Urinary bladder (tissue), 3 donors: ENCODE measurements at regions not wholly inside any gene's neighbourhood (a gene's known extent, or its start where the extent isn't known, plus 50 kb on each side); places are given as distances from the start of the nearest gene placed in this dataset.

ENCODE experiments used
- DNase-seq: peaks from one replicate; pipeline ENCODE4 v3.0.0-alpha.2; 2015; ENCODE audit errors: extremely low spot score
- H3K27ac ChIP-seq: one replicate; pipeline ENCODE4 v1.5.1; 2013; ENCODE audit warnings: low read depth, mild to moderate bottlenecking, moderate library complexity
- H3K36me3 ChIP-seq: one replicate; pipeline ENCODE4 v1.6.1; 2013; ENCODE audit warnings: mild to moderate bottlenecking, moderate library complexity; ENCODE audit not compliant: insufficient read depth
- H3K4me1 ChIP-seq: one replicate; pipeline ENCODE4 v1.6.1; 2013; ENCODE audit warnings: mild to moderate bottlenecking, moderate library complexity; ENCODE audit not compliant: insufficient read depth
- H3K4me3 ChIP-seq: one replicate; pipeline ENCODE4 v1.5.1; 2013; ENCODE audit warnings: low read depth, low read length
- WGBS: extraction: QIAGEN DNeasy Blood & Tissue Kit; methylation state at CpG from one replicate; pipeline ENCODE4 v1.1.7; 2013; 5-methylcytosine and 5-hydroxymethylcytosine counted together
- donor health status: healthy with polysubstance abuse.
- donor health status: healthy.

DNA sequence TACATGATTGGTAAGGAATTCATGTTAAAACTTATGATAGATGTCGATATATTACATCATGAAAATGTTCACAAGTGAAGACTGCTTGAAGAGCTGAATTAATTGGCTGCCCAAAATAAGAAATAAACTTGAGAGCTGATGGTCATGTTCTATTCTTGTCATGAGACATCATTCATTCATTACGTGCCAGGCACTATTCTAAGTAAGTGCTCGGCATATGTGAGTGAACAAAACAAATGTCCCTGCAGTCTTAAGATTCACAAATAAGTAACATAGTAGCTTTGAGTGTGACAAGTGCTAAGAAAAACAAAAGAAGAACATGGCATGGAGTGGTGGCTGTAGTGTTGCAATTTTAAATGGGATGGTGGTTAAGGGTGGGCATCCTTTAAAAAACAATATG lies 329.3 kb downstream of the SUCLA2 start:
- no peak for DNase-seq
- Histone ChIP-seq H3K4me1 (no peaks in the 10 kb centered on the region), H3K4me3 (no peak overlapping the region), H3K36me3 (no peaks in the 10 kb centered on the region), H3K27ac (no peak overlapping the region)
- 90% methylated on average over 3 of the region's 3 CpGs for WGBS

DNA sequence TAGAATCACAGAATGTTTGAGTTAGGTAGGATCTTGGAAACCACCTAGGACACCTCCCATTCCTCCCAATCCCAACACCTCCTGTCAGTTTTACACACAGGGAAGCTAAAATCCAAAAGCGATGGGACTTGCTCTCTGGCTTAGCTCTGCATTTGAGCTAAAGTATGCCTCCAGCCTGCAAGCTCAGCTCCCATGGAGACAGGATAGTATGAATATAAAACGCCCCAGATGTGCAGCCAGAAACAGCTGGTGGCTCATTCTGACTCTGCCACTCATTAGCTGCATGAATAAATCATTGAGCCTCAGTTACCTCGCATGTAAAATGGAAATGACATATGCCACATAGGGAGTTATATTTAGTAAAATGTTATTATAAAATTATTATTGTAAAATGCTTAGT lies 336.0 kb downstream of the SUCLA2 start:
- H3K27ac ChIP-seq: no peak overlapping the region
- H3K4me1 ChIP-seq: no peaks in the 10 kb centered on the region
- H3K4me3 ChIP-seq: no peak overlapping the region
- no peaks in the 10 kb centered on the region for H3K36me3 ChIP-seq
- WGBS: 67% methylated on average over 3 of the region's 3 CpGs
- DNase-seq: no peak

DNA sequence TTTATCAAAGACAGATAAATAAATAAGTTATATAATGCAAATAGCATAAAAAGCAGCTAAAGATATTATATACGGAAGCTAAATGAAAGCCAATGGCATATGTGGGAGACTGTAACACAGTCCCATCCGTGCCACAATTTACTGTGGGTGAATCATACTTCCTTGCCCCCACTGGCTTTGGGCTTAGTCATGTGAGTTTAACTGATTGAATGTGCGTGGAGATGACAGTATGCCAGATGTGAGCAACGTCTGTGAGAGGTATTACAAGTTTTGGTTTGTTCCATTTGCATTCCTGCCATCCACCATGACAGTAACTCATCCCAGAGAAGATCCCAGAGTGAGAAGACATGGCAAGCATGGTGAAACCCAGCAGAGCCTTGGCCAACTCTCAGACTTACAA lies 340.0 kb downstream of the SUCLA2 start:
- Histone ChIP-seq H3K27ac (no peak overlapping the region), H3K36me3 (no peaks in the 10 kb centered on the region), H3K4me1 (no peaks in the 10 kb centered on the region), H3K4me3 (no peak overlapping the region)
- 76% methylated on average over 4 of the region's 4 CpGs for WGBS
- DNase-seq: no peak

DNA sequence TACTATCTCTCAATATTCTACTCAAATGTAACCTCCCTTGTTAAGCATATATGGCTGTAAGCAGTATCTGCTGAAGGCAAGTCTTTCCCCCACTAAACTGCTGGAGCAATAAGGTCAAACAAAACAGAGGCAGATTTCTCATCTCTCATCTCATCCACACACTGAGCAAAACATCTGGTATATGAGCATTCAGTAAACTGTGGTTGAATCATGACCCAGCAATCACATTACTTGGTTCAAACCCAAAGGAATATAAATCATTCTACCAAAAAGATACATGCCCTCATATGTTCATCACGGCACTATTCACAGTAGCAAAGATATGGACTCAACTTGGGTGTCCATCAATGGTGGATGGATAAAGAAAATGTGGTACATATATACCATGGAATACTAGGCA lies 344.4 kb downstream of the SUCLA2 start:
- DNase-seq: no peak
- Histone ChIP-seq H3K36me3 (no peaks in the 10 kb centered on the region), H3K27ac (no peak overlapping the region), H3K4me1 (no peaks in the 10 kb centered on the region), H3K4me3 (no peak overlapping the region)
- 82% methylated on average over 1 of the region's 1 CpG for WGBS

DNA sequence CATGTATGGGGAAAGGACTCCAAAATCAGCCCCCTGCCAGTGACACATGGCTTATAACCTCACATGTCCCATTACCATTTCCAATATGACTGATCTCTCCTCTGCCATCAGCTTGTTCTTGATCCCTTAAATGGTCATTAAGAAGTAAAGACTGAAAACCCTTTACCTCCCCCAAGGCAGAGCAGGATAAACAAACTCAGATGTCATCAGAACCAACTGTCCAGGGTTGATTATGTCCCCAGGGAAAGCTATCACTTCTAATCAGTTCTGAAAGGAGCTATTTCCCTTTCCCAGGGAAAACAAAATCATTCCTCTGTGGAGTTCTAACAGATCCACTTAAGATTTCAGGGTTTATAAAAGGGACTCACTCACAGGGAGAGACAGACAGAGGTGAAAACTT lies 350.9 kb downstream of the SUCLA2 start:
- H3K4me1 ChIP-seq: no peaks in the 10 kb centered on the region
- no peaks in the 10 kb centered on the region for H3K36me3 ChIP-seq
- no peak overlapping the region for H3K4me3 ChIP-seq
- DNase-seq: no peak
- no peak overlapping the region for H3K27ac ChIP-seq

DNA sequence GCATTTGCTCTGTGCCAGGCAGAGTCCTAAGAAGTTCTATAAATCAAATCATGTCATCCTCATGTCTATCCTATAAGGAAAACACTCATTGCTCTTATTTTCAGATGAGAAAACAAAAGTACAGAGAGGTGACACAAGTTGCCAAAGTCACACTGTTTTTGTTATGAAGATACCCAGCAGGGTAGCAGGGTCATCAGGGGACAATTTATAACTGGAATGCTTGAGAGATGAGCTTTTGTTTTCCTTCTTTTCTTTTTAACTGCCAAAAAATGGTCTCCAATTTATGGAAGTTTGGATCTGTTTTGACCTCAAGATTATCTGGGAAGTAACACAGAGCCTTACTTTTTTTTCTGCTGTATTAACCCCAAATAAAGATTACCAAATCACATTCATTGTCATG lies 354.1 kb downstream of the SUCLA2 start:
- H3K4me1 ChIP-seq: no peaks in the 10 kb centered on the region
- H3K4me3 ChIP-seq: no peak overlapping the region
- no peaks in the 10 kb centered on the region for H3K36me3 ChIP-seq
- DNase-seq: no peak
- no peak overlapping the region for H3K27ac ChIP-seq

DNA sequence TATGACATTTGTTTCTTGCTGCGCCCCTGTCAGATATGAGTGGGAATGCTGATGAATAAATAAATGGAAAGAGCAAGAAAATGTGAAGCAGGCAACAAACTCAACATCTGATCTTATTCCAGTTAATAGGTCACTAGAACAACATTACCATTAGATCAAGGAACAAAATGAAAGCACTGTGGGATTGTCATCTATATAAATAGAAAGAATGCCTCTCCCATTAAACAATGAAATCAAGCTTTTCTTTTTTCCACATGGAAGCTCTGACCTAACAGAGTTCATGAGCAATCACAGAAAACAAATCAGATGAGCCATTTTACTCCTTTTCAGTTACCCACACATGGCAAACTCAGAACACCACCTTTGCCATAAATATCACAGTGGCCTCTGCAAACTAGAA lies 354.8 kb downstream of the SUCLA2 start:
- no peaks in the 10 kb centered on the region for H3K4me1 ChIP-seq
- no peaks in the 10 kb centered on the region for H3K36me3 ChIP-seq
- no peak overlapping the region for H3K4me3 ChIP-seq
- DNase-seq: no peak
- H3K27ac ChIP-seq: no peak overlapping the region
- 92% methylated on average over 1 of the region's 1 CpG for WGBS

DNA sequence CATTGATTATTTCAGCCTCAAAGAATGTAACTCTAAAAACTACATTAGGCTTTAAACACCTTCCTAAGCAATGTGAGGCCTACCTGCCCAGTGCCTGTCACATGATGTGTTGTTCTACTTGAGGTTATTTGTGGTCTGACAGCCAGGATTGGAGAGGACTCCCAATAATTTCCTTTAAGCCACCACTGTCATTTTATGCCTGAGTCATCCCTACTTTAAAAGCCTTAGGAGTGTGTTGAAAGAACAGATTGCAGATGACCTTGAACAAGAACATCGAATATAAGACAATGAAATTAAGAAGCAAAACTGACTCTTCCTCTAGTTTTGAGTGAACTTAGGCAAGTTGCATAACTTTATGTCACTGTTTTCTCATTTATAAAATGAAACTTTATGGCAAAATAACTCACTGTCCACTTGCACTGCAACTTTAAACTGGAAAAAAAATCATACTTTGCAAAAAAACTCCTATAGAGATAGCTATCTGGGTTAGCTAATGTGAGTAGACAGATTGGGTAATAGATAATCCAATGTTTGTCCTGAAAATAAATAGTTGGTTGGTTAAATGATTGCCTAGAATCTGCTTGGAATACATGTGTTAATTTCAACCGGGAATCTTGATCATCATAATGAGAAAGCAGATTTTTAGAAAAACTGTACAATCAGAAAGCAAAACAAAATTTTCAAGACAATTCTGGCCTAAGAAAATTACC lies 361.2 kb downstream of the SUCLA2 start:
- Histone ChIP-seq H3K36me3 (no peaks in the 10 kb centered on the region), H3K4me3 (no peak overlapping the region), H3K27ac (no peak overlapping the region), H3K4me1 (no peaks in the 10 kb centered on the region)
- WGBS: 77% methylated on average over 2 of the region's 2 CpGs
- no peak for DNase-seq

DNA sequence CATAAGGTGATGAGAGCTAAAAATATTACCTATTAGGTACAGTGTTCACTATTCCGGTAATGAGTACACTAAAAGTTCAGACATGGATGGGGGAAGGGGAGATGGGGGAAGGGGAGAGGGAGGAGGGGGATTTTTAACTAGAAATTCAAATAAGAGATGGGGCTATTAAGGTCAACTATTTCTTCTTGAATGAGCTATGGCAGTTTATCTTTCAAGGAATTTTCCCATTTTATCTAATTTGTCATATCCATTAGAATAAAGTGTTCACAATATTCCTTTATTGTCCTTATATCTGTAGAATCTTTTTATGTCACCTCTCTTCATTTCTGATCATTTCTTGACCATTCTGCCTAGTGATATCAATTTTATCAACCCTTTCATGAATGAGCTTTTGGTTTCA lies 362.4 kb downstream of the SUCLA2 start:
- no peak overlapping the region for H3K27ac ChIP-seq
- no peak for DNase-seq
- no peak overlapping the region for H3K4me3 ChIP-seq
- no peaks in the 10 kb centered on the region for H3K4me1 ChIP-seq
- WGBS: 89% methylated on average over 1 of the region's 1 CpG
- no peaks in the 10 kb centered on the region for H3K36me3 ChIP-seq

DNA sequence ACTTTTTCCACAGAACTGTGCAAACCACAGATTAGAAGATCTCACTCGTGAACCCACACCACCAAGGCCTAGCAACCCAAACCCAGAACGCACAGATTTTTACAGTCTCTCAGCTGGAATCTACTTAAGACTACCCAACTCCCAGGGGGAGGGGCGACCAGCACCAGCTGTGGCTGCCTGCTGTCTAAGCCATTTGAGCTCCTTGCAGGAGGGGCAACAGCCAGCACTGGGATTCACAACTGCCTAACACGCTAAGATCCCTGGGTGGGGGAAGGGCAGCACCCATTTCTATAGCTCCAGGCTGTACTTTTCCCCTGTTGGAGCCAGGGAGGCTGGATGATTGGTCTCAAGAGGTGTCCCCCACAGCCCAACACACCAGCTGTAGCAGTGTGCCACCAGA lies 368.8 kb downstream of the SUCLA2 start:
- no peaks in the 10 kb centered on the region for H3K36me3 ChIP-seq
- whole genome bisulfite sequencing: 37% methylated on average over 4 of the region's 4 CpGs
- DNase-seq: no peak

DNA sequence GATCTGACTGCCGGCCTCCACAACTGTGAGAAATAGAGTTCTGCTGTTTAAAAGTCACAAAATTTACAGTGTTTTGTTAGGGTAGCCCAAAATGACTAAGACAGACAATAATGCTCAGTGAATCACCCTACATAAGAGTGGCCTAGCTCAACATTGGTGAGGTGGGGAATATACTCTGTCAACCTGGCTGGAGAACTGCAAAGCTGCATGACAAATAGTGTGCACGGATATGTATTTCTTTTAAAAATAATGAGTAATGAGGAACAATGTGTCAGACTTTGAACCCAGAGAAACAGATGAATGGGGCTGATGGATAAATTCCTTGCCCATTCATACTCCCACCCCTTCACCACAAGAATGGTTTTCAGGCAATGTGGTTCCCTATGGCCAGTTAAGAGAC lies 372.4 kb downstream of the SUCLA2 start:
- Histone ChIP-seq H3K4me1 (no peaks in the 10 kb centered on the region), H3K27ac (no peak overlapping the region), H3K4me3 (no peak overlapping the region), H3K36me3 (no peaks in the 10 kb centered on the region)
- no peak for DNase-seq
- WGBS: 88% methylated on average over 2 of the region's 2 CpGs

More for the DNA sequence above, 368.8 kb downstream of the SUCLA2 start:
- no peaks in the 10 kb centered on the region for H3K4me1 ChIP-seq
- H3K27ac ChIP-seq: no peak overlapping the region
- no peak overlapping the region for H3K4me3 ChIP-seq

DNA sequence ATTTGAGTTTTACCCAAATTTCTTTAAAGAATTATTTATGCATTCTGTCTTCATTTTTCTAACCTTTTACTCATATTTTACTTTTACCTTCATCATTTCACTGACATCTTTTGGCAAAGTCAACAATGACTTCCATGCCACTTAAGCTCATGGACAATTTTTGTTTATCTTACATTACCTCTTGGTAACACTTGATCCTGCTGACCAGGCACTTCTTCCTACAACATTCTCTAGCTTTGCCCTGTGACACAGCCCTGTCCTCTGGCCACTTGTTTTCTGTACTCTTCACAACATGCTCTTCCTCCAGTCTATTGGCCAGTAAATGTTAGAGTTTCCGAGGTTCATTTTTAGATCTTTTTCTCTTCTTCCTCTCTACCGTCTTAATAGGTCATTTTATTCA lies 377.2 kb downstream of the SUCLA2 start:
- H3K4me1 ChIP-seq: no peaks in the 10 kb centered on the region
- no peaks in the 10 kb centered on the region for H3K36me3 ChIP-seq
- no peak for DNase-seq
- WGBS: 89% methylated on average over 2 of the region's 2 CpGs
- no peak overlapping the region for H3K4me3 ChIP-seq
- H3K27ac ChIP-seq: no peak overlapping the region

DNA sequence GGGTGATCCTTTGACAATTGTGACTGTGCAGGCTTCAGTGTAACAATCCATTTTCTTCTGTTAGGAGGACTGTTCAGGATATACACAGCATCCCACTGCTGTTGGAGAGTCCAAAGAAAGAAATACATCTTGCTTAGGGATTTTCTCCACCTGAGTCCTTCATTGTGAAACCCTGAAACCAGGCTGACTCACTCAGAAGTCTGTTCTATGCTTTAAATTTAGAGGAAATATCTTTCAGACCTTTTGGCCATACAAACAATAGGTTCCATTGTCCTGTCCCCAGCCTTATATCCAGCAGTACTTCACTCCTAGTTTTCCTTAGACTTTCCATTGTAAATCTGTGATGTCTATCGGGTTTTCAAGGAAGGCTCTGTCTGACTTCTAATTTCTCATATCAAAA lies 379.1 kb downstream of the SUCLA2 start:
- Histone ChIP-seq H3K36me3 (no peaks in the 10 kb centered on the region), H3K4me3 (no peak overlapping the region), H3K27ac (no peak overlapping the region), H3K4me1 (no peaks in the 10 kb centered on the region)
- DNase-seq: no peak
- 13% methylated on average over 1 of the region's 1 CpG for WGBS

DNA sequence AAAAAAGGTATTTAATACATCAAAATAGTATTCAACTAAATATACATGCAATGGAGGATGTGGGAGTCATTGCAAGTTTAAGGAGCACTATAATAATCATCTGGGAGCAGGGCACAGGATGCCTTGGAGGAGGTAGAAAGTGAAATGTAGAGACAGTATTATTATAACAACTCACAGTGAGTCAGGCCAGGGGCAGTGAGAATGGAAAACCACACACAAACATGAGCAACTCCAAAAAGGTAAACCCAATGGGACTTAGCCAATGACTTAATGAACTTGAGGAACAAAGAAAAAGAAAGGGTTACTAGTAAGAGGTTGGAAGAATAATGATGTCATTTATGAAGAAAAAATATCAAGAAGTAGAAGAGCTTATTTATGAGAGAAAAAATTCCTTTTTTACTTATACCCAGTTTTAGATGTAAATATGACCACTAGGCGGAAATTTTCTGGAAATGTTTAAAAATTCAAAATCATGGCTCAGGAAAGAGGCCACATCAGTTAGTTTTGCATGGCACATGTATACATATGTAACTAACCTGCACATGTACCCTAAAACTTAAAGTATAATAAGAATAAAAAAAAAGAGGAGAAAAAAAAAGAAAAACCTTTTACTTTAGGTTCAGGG lies 389.3 kb downstream of the SUCLA2 start:
- no peak overlapping the region for H3K4me3 ChIP-seq
- no peaks in the 10 kb centered on the region for H3K36me3 ChIP-seq
- 92% methylated on average over 1 of the region's 1 CpG for WGBS
- H3K4me1 ChIP-seq: no peaks in the 10 kb centered on the region
- H3K27ac ChIP-seq: no peak overlapping the region
- no peak for DNase-seq

DNA sequence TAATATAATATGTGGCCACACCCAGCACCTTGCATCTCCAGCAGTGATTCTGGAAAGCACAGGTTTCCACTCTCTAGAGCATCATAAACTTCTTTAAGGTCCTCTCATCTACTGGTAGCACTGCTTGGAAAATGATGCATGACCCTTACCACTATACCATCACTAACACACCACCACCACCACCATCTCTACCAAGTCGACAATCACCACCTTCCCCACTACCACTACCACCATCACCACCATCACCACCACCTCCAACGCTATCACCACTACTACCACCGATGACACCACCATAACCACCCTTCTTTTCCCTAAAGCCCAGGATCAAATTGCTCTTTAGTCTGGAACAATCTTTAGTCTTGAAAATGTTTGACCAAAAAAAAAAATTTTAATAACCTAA lies 390.4 kb downstream of the SUCLA2 start:
- no peak overlapping the region for H3K27ac ChIP-seq
- H3K36me3 ChIP-seq: no peaks in the 10 kb centered on the region
- H3K4me1 ChIP-seq: no peaks in the 10 kb centered on the region
- H3K4me3 ChIP-seq: no peak overlapping the region
- DNase-seq: no peak
- WGBS: 86% methylated on average over 3 of the region's 3 CpGs
